Body of pancreas (tissue), 4 donors: ENCODE measurements at regions not wholly inside any gene's neighbourhood (a gene's known extent, or its start where the extent isn't known, plus 50 kb on each side); places are given as distances from the start of the nearest gene placed in this dataset.

Experiments
- POLR2A ChIP-seq, 3 donors: fragments of 450-650 bp; IDR thresholded peaks; one replicate each; pipeline ENCODE4 v1.6.1; 2016; ENCODE audit warnings: antibody characterized with exemption in 3 of 3, mild to moderate bottlenecking in 2 of 3
- TF ChIP-seq, protein P1 (sequence below), 7 experiments: fragments of 450-650 bp in 4 of 7; fragments of 200-600 bp in 3 of 7; sonication (generic) in 3 of 7; IDR thresholded peaks; one replicate each; pipeline ENCODE4 v1.5.1; 2016 to 2019; ENCODE audit warnings: antibody characterized with exemption in 7 of 7

DNA sequence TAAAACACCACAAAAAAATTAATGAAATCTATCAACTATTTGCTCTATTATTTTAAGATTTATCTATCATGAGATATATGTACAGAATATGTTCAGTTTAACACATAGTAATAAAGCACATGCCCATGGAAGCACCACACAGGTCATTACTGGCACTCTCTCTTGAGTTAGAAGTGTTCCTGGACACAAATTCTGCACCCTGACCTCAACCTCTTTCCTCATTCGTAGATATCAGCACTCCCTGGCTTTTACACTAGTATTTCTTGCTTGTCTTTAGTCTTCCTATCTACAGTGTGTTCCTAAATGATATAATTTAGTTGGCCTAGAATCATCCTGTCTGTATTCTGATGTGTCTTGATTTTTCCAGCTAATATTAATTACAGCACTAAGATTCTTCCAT is 321.0 kb upstream of the SOX5 start:
- TF ChIP-seq, protein P1, sequence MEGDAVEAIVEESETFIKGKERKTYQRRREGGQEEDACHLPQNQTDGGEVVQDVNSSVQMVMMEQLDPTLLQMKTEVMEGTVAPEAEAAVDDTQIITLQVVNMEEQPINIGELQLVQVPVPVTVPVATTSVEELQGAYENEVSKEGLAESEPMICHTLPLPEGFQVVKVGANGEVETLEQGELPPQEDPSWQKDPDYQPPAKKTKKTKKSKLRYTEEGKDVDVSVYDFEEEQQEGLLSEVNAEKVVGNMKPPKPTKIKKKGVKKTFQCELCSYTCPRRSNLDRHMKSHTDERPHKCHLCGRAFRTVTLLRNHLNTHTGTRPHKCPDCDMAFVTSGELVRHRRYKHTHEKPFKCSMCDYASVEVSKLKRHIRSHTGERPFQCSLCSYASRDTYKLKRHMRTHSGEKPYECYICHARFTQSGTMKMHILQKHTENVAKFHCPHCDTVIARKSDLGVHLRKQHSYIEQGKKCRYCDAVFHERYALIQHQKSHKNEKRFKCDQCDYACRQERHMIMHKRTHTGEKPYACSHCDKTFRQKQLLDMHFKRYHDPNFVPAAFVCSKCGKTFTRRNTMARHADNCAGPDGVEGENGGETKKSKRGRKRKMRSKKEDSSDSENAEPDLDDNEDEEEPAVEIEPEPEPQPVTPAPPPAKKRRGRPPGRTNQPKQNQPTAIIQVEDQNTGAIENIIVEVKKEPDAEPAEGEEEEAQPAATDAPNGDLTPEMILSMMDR (IDR thresholded peaks at IDR 0.05): no peak
- no peak for TF ChIP-seq POLR2A (IDR thresholded peaks at IDR 0.05)
